Kidney glomerular epithelial cell (primary cell): ENCODE measurements at regions not wholly inside any gene's neighbourhood (a gene's known extent, or its start where the extent isn't known, plus 50 kb on each side); places are given as distances from the start of the nearest gene placed in this dataset.

ENCODE experiments used
- DNase-seq: peaks from one replicate; lab custom pipeline; 2025; lab: John Stamatoyannopoulos, UW

- no peak for DNase-seq
Observed at GRCh38 chr6:134866563-134866962, 83.3 kb downstream of the ALDH8A1 start.

GRCh38 chr6:134864558-134864957 is 85.3 kb downstream of the ALDH8A1 start:
- DNase-seq = no peak

GRCh38 chr6:134863763-134864510 is 86.0 kb downstream of the ALDH8A1 start:
- no peak for DNase-seq

GRCh38 chr6:134854366-134854765 is 95.5 kb downstream of the ALDH8A1 start:
- no peak for DNase-seq

- peak; percentile 46 for DNase-seq
Observed at GRCh38 chr6:134853111-134854055, 96.5 kb downstream of the ALDH8A1 start.

GRCh38 chr6:134851548-134851947 is 98.4 kb downstream of the ALDH8A1 start:
- no peak for DNase-seq

- DNase-seq = no peak
Observed at GRCh38 chr6:134850721-134851305, 99.1 kb downstream of the ALDH8A1 start.

- no peak for DNase-seq
Observed at GRCh38 chr6:134849920-134850447, 99.9 kb downstream of the ALDH8A1 start.

GRCh38 chr6:134848076-134848475 is 101.8 kb downstream of the ALDH8A1 start:
- DNase-seq = no peak

GRCh38 chr6:134846865-134847264 is 103.0 kb downstream of the ALDH8A1 start:
- no peak for DNase-seq

- no peak for DNase-seq
Observed at GRCh38 chr6:134846031-134846430, 103.9 kb downstream of the ALDH8A1 start.

- no peak for DNase-seq
Observed at GRCh38 chr6:134844120-134844519, 105.8 kb downstream of the ALDH8A1 start.

GRCh38 chr6:134840086-134840867 is 109.6 kb downstream of the ALDH8A1 start:
- no peak for DNase-seq

- DNase-seq = no peak
Observed at GRCh38 chr6:134835993-134836392, 113.9 kb downstream of the ALDH8A1 start.

- no peak for DNase-seq
Observed at GRCh38 chr6:134830940-134831339, 119.0 kb downstream of the ALDH8A1 start.

- DNase-seq = no peak
Observed at GRCh38 chr6:134830194-134830593, 119.7 kb downstream of the ALDH8A1 start.

- DNase-seq = no peak
Observed at GRCh38 chr6:134828641-134829040, 121.3 kb downstream of the ALDH8A1 start.

- no peak for DNase-seq
Observed at GRCh38 chr6:134826889-134827737, 122.8 kb downstream of the ALDH8A1 start.

GRCh38 chr6:134823710-134824034 is 126.2 kb downstream of the ALDH8A1 start:
- DNase-seq = no peak

GRCh38 chr6:134822920-134823709 is 126.8 kb downstream of the ALDH8A1 start:
- peak; percentile 49 for DNase-seq
